ENCODE measurements at regions not wholly inside any gene's neighbourhood (a gene's known extent, or its start where the extent isn't known, plus 50 kb on each side); places are given as distances from the start of the nearest gene placed in this dataset.

GRCh38 chr2:43163584-43164270 is 62.7 kb downstream of the ZFP36L2 start:
- Histone ChIP-seq H3K27ac (no peak overlapping the region), H3K4me3 (no peak overlapping the region), H3K9me3 (ENCODE audit: low read depth, low read length) (no peaks in the 10 kb centered on the region), H3K9ac (ENCODE audit: insufficient read length) (no peak overlapping the region), H3K36me3 (ENCODE audit: insufficient read depth, low read length) (no peaks in the 10 kb centered on the region)
- TF ChIP-seq POLR2AphosphoS5 (IDR thresholded peaks at IDR 0.05; ENCODE audit: borderline replicate concordance, low read depth, low read length) (no peak), FOXP2 (optimal IDR thresholded peaks at IDR 0.05; ENCODE audit: control extremely low read depth, extremely low read length, insufficient read depth) (no peak), EZH2 (IDR thresholded peaks at IDR 0.05) (no peak)
- DNase-seq (ENCODE audit: low read depth, low spot score), result no peak

DNA sequence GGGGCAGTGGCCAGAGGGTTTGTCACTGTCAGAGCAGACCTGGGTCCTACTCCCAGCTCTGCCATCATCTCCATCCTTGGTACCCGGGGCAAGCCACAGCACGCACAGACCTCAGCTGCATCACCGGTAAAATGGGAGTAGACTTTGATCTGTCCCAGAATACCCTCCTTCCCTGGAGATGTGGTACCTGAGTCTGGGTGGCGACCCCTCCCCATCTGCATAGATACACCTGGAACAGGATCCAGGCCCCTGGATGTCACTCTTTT is 64.0 kb downstream of the ZFP36L2 start:
- no peak for TF ChIP-seq EZH2 (IDR thresholded peaks at IDR 0.05)
- no peak for TF ChIP-seq FOXP2 (optimal IDR thresholded peaks at IDR 0.05; ENCODE audit: control extremely low read depth, extremely low read length, insufficient read depth)
- TF ChIP-seq POLR2AphosphoS5 (IDR thresholded peaks at IDR 0.05; ENCODE audit: borderline replicate concordance, low read depth, low read length), result no peak
- Histone ChIP-seq H3K4me3 (no peak overlapping the region), H3K9me3 (ENCODE audit: low read depth, low read length) (no peaks in the 10 kb centered on the region), H3K27ac (no peak overlapping the region), H3K36me3 (ENCODE audit: insufficient read depth, low read length) (no peaks in the 10 kb centered on the region), H3K9ac (ENCODE audit: insufficient read length) (no peak overlapping the region)
- no peak for DNase-seq (ENCODE audit: low read depth, low spot score)

- Histone ChIP-seq H3K9me3 (ENCODE audit: low read depth, low read length) (no peaks in the 10 kb centered on the region), H3K4me3 (no peak overlapping the region), H3K36me3 (ENCODE audit: insufficient read depth, low read length) (no peaks in the 10 kb centered on the region), H3K9ac (ENCODE audit: insufficient read length) (no peak overlapping the region), H3K27ac (no peak overlapping the region)
- TF ChIP-seq EZH2 (IDR thresholded peaks at IDR 0.05) (no peak), FOXP2 (optimal IDR thresholded peaks at IDR 0.05; ENCODE audit: control extremely low read depth, extremely low read length, insufficient read depth) (no peak), POLR2AphosphoS5 (IDR thresholded peaks at IDR 0.05; ENCODE audit: borderline replicate concordance, low read depth, low read length) (no peak)
- no peak for DNase-seq (ENCODE audit: low read depth, low spot score)
Observed at GRCh38 chr2:43161650-43162510, 64.5 kb downstream of the ZFP36L2 start.

DNA sequence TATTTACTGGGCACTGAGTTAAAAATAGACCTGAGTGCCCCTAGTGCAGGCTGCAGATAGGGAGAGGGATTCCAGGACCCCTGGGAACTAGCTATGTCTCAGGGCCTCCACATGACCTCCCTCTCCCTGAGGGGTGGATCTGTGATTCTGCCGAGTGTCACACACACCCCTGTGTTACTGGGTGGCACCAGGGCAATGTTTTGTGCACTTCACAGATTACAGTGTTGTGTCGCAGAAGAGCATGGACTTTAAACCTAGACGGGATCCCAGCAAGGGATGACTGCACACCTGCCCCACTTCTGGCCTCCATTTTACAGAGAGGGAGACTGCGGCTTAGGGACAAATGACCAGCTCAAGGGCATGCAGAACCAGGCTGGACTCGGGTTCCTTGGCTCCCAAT is 65.6 kb downstream of the ZFP36L2 start:
- no peak overlapping the region for H3K27ac ChIP-seq
- no peaks in the 10 kb centered on the region for H3K9me3 ChIP-seq (ENCODE audit: low read depth, low read length)
- H3K9ac ChIP-seq (ENCODE audit: insufficient read length), result no peak overlapping the region
- no peak for TF ChIP-seq EZH2 (IDR thresholded peaks at IDR 0.05)
- no peak for DNase-seq (ENCODE audit: low read depth, low spot score)
- H3K36me3 ChIP-seq (ENCODE audit: insufficient read depth, low read length), result no peaks in the 10 kb centered on the region
- H3K4me3 ChIP-seq, result no peak overlapping the region

DNA sequence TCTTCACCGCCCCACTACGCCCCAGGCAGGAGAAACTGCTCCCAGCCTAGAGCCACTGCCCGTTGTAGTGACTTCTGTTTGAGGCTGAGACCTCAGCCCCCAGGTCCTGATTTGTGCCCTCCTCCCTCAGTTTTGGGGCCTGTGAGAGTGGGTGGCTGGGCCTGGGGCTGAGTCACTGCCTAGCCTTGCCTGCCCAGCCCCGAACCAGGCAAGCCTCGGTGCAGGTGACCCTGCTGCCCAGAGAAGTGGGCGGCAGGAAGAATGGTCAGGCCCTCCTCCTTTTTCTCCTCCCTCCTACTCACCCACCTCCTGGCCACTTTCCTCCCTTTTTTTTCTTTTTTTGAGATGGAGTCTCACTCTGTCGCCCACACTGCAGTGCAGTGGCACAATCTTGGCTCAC is 66.6 kb downstream of the ZFP36L2 start:
- no peak for DNase-seq (ENCODE audit: low read depth, low spot score)
- TF ChIP-seq FOXP2 (optimal IDR thresholded peaks at IDR 0.05; ENCODE audit: control extremely low read depth, extremely low read length, insufficient read depth) (no peak), POLR2AphosphoS5 (IDR thresholded peaks at IDR 0.05; ENCODE audit: borderline replicate concordance, low read depth, low read length) (no peak), EZH2 (IDR thresholded peaks at IDR 0.05) (no peak)
- no peaks in the 10 kb centered on the region for H3K9me3 ChIP-seq (ENCODE audit: low read depth, low read length)
- no peak overlapping the region for H3K27ac ChIP-seq
- no peak overlapping the region for H3K9ac ChIP-seq (ENCODE audit: insufficient read length)
- no peaks in the 10 kb centered on the region for H3K36me3 ChIP-seq (ENCODE audit: insufficient read depth, low read length)
- H3K4me3 ChIP-seq, result no peak overlapping the region

GRCh38 chr2:43158259-43158880 is 68.0 kb downstream of the ZFP36L2 start:
- DNase-seq (ENCODE audit: low read depth, low spot score), result no peak

DNA sequence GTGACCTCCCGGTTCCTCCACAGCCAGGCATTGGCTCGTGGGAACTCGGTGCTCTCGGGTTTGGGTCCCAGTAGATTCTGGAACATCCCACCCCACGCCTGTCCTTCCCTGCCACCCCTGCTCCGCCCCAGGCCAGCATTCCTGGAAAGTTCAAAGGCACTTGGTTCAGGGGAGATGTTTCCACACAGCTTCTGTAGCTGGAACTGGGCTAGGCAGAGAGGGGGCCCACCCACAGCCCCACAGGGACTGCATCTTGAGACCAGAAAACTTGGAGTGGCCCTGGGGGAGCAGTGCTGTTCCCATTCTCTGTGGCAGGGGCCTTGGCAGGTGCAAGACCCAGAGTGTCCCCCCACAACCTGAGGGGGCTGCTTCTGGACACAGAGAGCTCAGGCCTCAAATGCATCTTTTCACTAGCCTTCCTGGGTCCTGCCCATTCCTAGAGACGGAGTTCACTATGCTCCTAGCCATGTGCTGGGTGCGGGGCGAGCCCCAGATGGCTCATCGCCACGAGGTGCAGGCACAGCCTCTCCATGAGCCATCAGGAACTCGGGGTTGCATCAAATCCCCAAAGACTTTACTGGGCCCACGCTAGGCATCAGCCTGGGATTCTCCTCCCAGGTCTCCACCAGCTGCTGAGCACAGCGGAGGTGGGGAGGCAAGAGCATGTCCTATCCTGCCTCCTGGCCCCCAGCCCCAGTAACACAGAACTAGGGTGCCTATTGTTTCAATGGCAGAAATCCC is 68.7 kb downstream of the ZFP36L2 start:
- no peak overlapping the region for H3K27ac ChIP-seq
- H3K9ac ChIP-seq (ENCODE audit: insufficient read length), result no peak overlapping the region
- no peaks in the 10 kb centered on the region for H3K9me3 ChIP-seq (ENCODE audit: low read depth, low read length)
- no peak for DNase-seq (ENCODE audit: low read depth, low spot score)
- H3K4me3 ChIP-seq, result no peak overlapping the region
- TF ChIP-seq FOXP2 (optimal IDR thresholded peaks at IDR 0.05; ENCODE audit: control extremely low read depth, extremely low read length, insufficient read depth) (no peak), POLR2AphosphoS5 (IDR thresholded peaks at IDR 0.05; ENCODE audit: borderline replicate concordance, low read depth, low read length) (no peak), EZH2 (IDR thresholded peaks at IDR 0.05) (no peak)
- H3K36me3 ChIP-seq (ENCODE audit: insufficient read depth, low read length), result no peaks in the 10 kb centered on the region

More at GRCh38 chr2:43158259-43158880, 68.0 kb downstream of the ZFP36L2 start:
- Histone ChIP-seq H3K36me3 (ENCODE audit: insufficient read depth, low read length) (no peaks in the 10 kb centered on the region), H3K27ac (no peak overlapping the region), H3K4me3 (no peak overlapping the region), H3K9me3 (ENCODE audit: low read depth, low read length) (no peaks in the 10 kb centered on the region), H3K9ac (ENCODE audit: insufficient read length) (no peak overlapping the region)
- TF ChIP-seq EZH2 (IDR thresholded peaks at IDR 0.05) (no peak), POLR2AphosphoS5 (IDR thresholded peaks at IDR 0.05; ENCODE audit: borderline replicate concordance, low read depth, low read length) (no peak), FOXP2 (optimal IDR thresholded peaks at IDR 0.05; ENCODE audit: control extremely low read depth, extremely low read length, insufficient read depth) (no peak)

GRCh38 chr2:43155851-43156411 is 70.5 kb downstream of the ZFP36L2 start:
- no peaks in the 10 kb centered on the region for H3K9me3 ChIP-seq (ENCODE audit: low read depth, low read length)
- no peak for TF ChIP-seq POLR2AphosphoS5 (IDR thresholded peaks at IDR 0.05; ENCODE audit: borderline replicate concordance, low read depth, low read length)
- TF ChIP-seq FOXP2 (optimal IDR thresholded peaks at IDR 0.05; ENCODE audit: control extremely low read depth, extremely low read length, insufficient read depth), result no peak
- no peak for TF ChIP-seq EZH2 (IDR thresholded peaks at IDR 0.05)
- H3K27ac ChIP-seq, result no peak overlapping the region
- no peak for DNase-seq (ENCODE audit: low read depth, low spot score)
- H3K36me3 ChIP-seq (ENCODE audit: insufficient read depth, low read length), result no peaks in the 10 kb centered on the region
- no peak overlapping the region for H3K4me3 ChIP-seq
- H3K9ac ChIP-seq (ENCODE audit: insufficient read length), result no peak overlapping the region

Data from SK-N-MC (cell line).